Gastrocnemius medialis (tissue), 4 donors: ENCODE measurements at regions not wholly inside any gene's neighbourhood (a gene's known extent, or its start where the extent isn't known, plus 50 kb on each side); places are given as distances from the start of the nearest gene placed in this dataset.

Experiments used
- ATAC-seq, 2 donors: fragments of 150-250 bp; one replicate each; pipeline ENCODE4 v1.9.1; 2016
- DNase-seq, 2 donors: peaks; one replicate each; pipeline ENCODE4 v3.0.0-alpha.2; 2019
- H3K27ac ChIP-seq, 4 donors: fragments of 200-600 bp; sonication (generic); 1 replicate in 1 of 4; 2 replicates in 3 of 4; pipeline ENCODE4 v1.5.1; 2016 to 2018; ENCODE audit warnings: mild to moderate bottlenecking in 2 of 4, moderate library complexity in 1 of 4
- H3K27me3 ChIP-seq, 3 donors: fragments of 200-600 bp; sonication (generic) in 2 of 3; 1 replicate in 1 of 3; 2 replicates in 2 of 3; pipeline versions ENCODE4 v1.5.1 to v1.6.0; 2016 to 2019; ENCODE audit warnings: mild to moderate bottlenecking in 1 of 3, moderate library complexity in 1 of 3
- H3K36me3 ChIP-seq, 2 donors: fragments of 200-600 bp; sonication (generic) in 1 of 2; one replicate each; pipeline ENCODE4 v1.5.1; 2017 to 2018
- H3K4me1 ChIP-seq, 2 donors: fragments of 200-600 bp; sonication (generic) in 1 of 2; one replicate each; pipeline ENCODE4 v1.5.1; 2016 to 2017; ENCODE audit warnings: mild to moderate bottlenecking in 2 of 2
- H3K4me3 ChIP-seq, 4 donors: fragments of 200-600 bp; sonication (generic) in 3 of 4; 1 replicate in 1 of 4; 2 replicates in 3 of 4; pipeline ENCODE4 v1.5.1; 2016 to 2019; ENCODE audit warnings: mild to moderate bottlenecking in 2 of 4
- H3K9me3 ChIP-seq, 3 donors: fragments of 200-600 bp; sonication (generic) in 2 of 3; 1 replicate in 1 of 3; 2 replicates in 2 of 3; pipeline ENCODE4 v1.5.1; 2016 to 2019
- POLR2A ChIP-seq, 2 donors: fragments of 450-650 bp; IDR thresholded peaks; one replicate each; pipeline ENCODE4 v1.6.1; 2017; ENCODE audit warnings: antibody characterized with exemption in 2 of 2, mild to moderate bottlenecking in 2 of 2, moderate library complexity in 2 of 2
- in situ Hi-C, 4 donors: fragments of 200-750 bp; cut with MboI; loops; one replicate each; pipeline versions ENCODE4 v1.15.0 to v1.8.0; 2017; ENCODE audit warnings: low sequenced_read_pairs in 4 of 4
- intact Hi-C: fragments of 100-400 bp; cut with DNase I; formaldehyde crosslinking; loops from one replicate; pipeline ENCODE4 v1.15.1; 2023; ENCODE audit warnings: low total_unique reads
- TF ChIP-seq, protein P1 (sequence below), 5 experiments: fragments of 450-650 bp in 3 of 5; fragments of 200-600 bp in 2 of 5; sonication (generic) in 2 of 5; IDR thresholded peaks in 4 of 5; conservative IDR thresholded peaks in 1 of 5; 1 replicate in 4 of 5; 2 replicates in 1 of 5; pipeline ENCODE4 v1.5.1; 2016 to 2019; ENCODE audit warnings: antibody characterized with exemption in 5 of 5, mild to moderate bottlenecking in 3 of 5, moderate library complexity in 3 of 5

DNA sequence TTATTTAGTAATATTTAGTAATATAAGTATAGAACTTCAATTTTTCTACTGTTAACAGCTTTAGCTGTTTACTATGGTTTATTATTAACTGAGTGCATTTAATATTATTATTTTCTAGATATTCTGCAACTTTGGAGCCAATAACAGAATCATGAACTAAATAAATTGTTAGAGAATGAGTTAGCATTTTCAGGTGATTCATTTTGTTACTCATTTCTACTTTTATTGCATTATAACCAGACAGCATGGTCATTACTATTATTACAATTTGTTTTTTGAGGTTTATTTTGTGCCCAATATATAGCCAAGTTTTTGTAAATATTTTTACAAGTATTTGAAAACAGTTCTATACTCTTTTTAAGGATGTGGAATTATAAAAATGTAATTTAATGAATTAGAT lies 279.6 kb downstream of the SQOR start:
- in situ Hi-C loops, result no loop called here
- intact Hi-C loops, result no loop called here
- DNase-seq (no peak), ATAC-seq (no peak)
- Histone ChIP-seq H3K36me3 (no peaks in the 10 kb centered on the region), H3K4me1 (no peaks in the 10 kb centered on the region), H3K27ac (no peak overlapping the region), H3K27me3 (no peaks in the 10 kb centered on the region), H3K9me3 (no peaks in the 10 kb centered on the region), H3K4me3 (no peak overlapping the region)
- TF ChIP-seq, protein P1, sequence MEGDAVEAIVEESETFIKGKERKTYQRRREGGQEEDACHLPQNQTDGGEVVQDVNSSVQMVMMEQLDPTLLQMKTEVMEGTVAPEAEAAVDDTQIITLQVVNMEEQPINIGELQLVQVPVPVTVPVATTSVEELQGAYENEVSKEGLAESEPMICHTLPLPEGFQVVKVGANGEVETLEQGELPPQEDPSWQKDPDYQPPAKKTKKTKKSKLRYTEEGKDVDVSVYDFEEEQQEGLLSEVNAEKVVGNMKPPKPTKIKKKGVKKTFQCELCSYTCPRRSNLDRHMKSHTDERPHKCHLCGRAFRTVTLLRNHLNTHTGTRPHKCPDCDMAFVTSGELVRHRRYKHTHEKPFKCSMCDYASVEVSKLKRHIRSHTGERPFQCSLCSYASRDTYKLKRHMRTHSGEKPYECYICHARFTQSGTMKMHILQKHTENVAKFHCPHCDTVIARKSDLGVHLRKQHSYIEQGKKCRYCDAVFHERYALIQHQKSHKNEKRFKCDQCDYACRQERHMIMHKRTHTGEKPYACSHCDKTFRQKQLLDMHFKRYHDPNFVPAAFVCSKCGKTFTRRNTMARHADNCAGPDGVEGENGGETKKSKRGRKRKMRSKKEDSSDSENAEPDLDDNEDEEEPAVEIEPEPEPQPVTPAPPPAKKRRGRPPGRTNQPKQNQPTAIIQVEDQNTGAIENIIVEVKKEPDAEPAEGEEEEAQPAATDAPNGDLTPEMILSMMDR (IDR thresholded peaks at IDR 0.05 in 4 of 5, conservative IDR thresholded peaks at IDR 0.05 in 1 of 5), result no peak
- no peak for TF ChIP-seq POLR2A (IDR thresholded peaks at IDR 0.05)

DNA sequence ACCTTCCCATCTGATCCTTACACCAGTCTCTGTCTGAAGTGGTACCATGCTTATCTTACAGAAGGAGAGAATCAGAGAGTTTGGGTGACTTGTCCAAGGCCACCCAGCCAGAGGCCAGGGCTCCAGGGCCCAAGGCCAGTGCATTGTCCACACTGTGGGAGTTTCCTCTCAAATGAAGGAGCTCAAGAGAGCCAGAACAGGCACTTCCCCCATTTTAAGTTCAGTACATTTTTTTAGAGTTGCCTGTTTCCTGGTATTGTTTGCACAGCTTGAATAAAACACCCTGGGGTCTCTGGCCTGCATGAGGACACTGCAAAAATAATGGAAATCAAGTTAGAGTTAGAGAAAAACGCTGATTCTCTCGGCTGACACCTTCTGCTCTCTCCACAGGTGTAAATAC lies 284.0 kb downstream of the SQOR start:
- DNase-seq (no peak), ATAC-seq (no peak)
- in situ Hi-C loops, result no loop called here
- intact Hi-C loops, result no loop called here
- Histone ChIP-seq H3K36me3 (no peaks in the 10 kb centered on the region), H3K9me3 (no peaks in the 10 kb centered on the region), H3K4me1 (no peaks in the 10 kb centered on the region), H3K4me3 (no peak overlapping the region), H3K27me3 (no peaks in the 10 kb centered on the region), H3K27ac (peak overlapping the region in 2 of 4 donors; percentile 18 to 22)
- TF ChIP-seq POLR2A (IDR thresholded peaks at IDR 0.05), result no peak
- TF ChIP-seq, protein P1 (IDR thresholded peaks at IDR 0.05 in 4 of 5, conservative IDR thresholded peaks at IDR 0.05 in 1 of 5), result no peak

DNA sequence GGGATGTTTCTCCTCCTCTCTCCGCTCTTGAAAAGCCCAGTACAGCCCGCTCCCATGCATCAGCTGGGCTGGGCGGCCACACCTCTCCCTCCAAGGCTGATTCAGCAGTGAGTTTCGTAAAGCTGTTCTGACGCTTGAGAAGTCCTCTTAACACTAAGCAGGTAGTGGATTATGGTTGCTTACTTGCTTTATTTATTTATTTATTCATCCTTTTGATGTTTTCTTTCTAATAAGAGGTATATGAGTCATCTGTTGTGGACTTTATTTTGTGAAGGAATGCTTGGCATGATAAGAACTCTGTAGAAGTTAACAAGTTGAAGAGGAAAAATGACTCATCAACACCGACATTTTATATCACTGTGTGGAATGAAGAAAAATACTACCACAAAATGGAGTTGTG lies 285.0 kb downstream of the SQOR start:
- no peak for ATAC-seq
- Histone ChIP-seq H3K4me1 (no peaks in the 10 kb centered on the region), H3K4me3 (no peak overlapping the region), H3K27me3 (no peaks in the 10 kb centered on the region), H3K9me3 (no peaks in the 10 kb centered on the region), H3K36me3 (no peaks in the 10 kb centered on the region), H3K27ac (peak overlapping the region in 2 of 4 donors; percentile 4 to 33)
- no peak for DNase-seq
- no peak for TF ChIP-seq POLR2A (IDR thresholded peaks at IDR 0.05)
- TF ChIP-seq, protein P1 (IDR thresholded peaks at IDR 0.05 in 4 of 5, conservative IDR thresholded peaks at IDR 0.05 in 1 of 5), result no peak
- in situ Hi-C loops, result no loop called here
- intact Hi-C loops, result no loop called here

DNA sequence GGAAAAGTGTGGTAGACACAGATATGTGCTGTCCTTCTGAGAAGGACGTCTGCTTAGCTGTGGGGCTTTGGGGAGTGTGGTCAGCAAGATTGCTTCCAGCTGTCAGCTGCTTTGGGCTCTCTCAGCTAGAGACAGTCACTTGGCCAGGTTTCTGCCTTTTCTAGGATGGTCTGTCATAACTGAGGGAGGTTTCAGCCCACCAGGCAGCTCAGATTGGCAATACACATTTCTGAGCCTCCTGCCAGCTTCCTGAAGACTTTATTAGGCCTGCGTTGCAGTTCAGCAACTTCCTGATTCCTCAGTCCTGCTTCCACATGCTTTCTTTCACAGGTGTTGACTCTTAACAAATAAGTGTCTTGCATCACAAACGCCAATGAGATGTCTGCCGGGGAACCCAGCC lies 286.5 kb downstream of the SQOR start:
- DNase-seq (no peak), ATAC-seq (no peak)
- H3K36me3 ChIP-seq, result no peaks in the 10 kb centered on the region
- intact Hi-C loops (no loop called here), in situ Hi-C loops (no loop called here)
- no peak overlapping the region for H3K27ac ChIP-seq
- no peaks in the 10 kb centered on the region for H3K27me3 ChIP-seq
- no peaks in the 10 kb centered on the region for H3K9me3 ChIP-seq
- no peaks in the 10 kb centered on the region for H3K4me1 ChIP-seq
- H3K4me3 ChIP-seq, result no peak overlapping the region
- TF ChIP-seq POLR2A (IDR thresholded peaks at IDR 0.05), result no peak
- TF ChIP-seq, protein P1 (IDR thresholded peaks at IDR 0.05 in 4 of 5, conservative IDR thresholded peaks at IDR 0.05 in 1 of 5), result no peak

DNA sequence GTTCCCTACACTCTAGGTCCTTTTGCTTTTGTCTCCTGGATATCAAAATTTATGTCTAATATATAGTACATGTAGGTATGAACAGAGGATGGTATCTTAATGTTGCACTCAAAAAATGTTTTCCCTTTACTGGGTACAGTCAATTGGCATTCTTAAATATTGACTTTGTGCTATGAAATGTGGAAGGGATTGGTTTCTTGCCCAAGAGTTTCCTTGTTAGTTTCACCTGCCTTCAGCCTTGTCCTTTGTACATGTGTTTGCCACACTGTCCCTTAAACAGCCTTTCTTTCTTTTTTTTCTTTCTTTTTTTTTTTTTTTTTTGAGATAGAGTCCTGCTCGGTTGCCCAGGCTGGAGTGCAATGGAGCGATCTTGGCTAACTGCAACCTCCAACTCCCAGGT lies 287.1 kb downstream of the SQOR start:
- ATAC-seq (no peak), DNase-seq (no peak)
- Histone ChIP-seq H3K9me3 (no peaks in the 10 kb centered on the region), H3K27me3 (no peaks in the 10 kb centered on the region), H3K4me3 (no peak overlapping the region), H3K27ac (no peak overlapping the region), H3K4me1 (no peaks in the 10 kb centered on the region), H3K36me3 (no peaks in the 10 kb centered on the region)
- in situ Hi-C loops, result no loop called here
- intact Hi-C loops, result no loop called here
- no peak for TF ChIP-seq POLR2A (IDR thresholded peaks at IDR 0.05)
- TF ChIP-seq, protein P1 (IDR thresholded peaks at IDR 0.05 in 4 of 5, conservative IDR thresholded peaks at IDR 0.05 in 1 of 5), result no peak
